Activated CD4-positive, alpha-beta T cell treated with anti-CD3 and anti-CD28 coated beads, Interleukin-2, Interleukin-6, amounts not matched to agents 100 ng/mL and 50 ng/mL, durations not matched to agents 16 hours and 8 hours (primary cell): ENCODE measurements at regions not wholly inside any gene's neighbourhood (a gene's known extent, or its start where the extent isn't known, plus 50 kb on each side); places are given as distances from the start of the nearest gene placed in this dataset.
"Not testable (repeated sequence)": the region's sequence is repeated elsewhere in the genome, so short reads cannot be mapped to it uniquely, and the experiment has no call there.

Source experiments
- DNase-seq: peaks from one replicate; pipeline ENCODE4 v3.0.0-alpha.2; 2020

- no peak for DNase-seq
These were observed 180.0 kb downstream of the SOX4 start for GRCh38 chr6:21773576-21773968.

- no peak for DNase-seq
These were observed 184.3 kb downstream of the SOX4 start for GRCh38 chr6:21777846-21778245.

GRCh38 chr6:21780141-21780540, 186.6 kb downstream of the SOX4 start:
- no peak for DNase-seq

- DNase-seq, result no peak
These were observed 187.1 kb downstream of the SOX4 start for GRCh38 chr6:21780679-21781078.

- DNase-seq, result no peak
These were observed 187.6 kb downstream of the SOX4 start for GRCh38 chr6:21781128-21781527.

GRCh38 chr6:21785164-21785563, 191.6 kb downstream of the SOX4 start:
- DNase-seq, result no peak

- no peak for DNase-seq
These were observed 197.5 kb downstream of the SOX4 start for GRCh38 chr6:21791056-21791455.

- DNase-seq, result no peak
These were observed 198.0 kb downstream of the SOX4 start for GRCh38 chr6:21791581-21791980.

GRCh38 chr6:21792177-21792576, 198.6 kb downstream of the SOX4 start:
- no peak for DNase-seq

- DNase-seq, result not testable (repeated sequence)
These were observed 203.4 kb downstream of the SOX4 start for GRCh38 chr6:21796979-21797378.

GRCh38 chr6:21798468-21798867, 204.9 kb downstream of the SOX4 start:
- DNase-seq, result no peak

- DNase-seq, result no peak
These were observed 206.8 kb downstream of the SOX4 start for GRCh38 chr6:21800330-21800729.

- DNase-seq, result no peak
These were observed 207.4 kb downstream of the SOX4 start for GRCh38 chr6:21800948-21801438.

- DNase-seq, result no peak
These were observed 208.1 kb downstream of the SOX4 start for GRCh38 chr6:21801446-21802174.

GRCh38 chr6:21802175-21802822, 208.7 kb downstream of the SOX4 start:
- no peak for DNase-seq

- no peak for DNase-seq
These were observed 211.5 kb downstream of the SOX4 start for GRCh38 chr6:21804941-21805610.

- no peak for DNase-seq
These were observed 213.9 kb downstream of the SOX4 start for GRCh38 chr6:21807299-21808044.

GRCh38 chr6:21808045-21808470, 214.5 kb downstream of the SOX4 start:
- no peak for DNase-seq

GRCh38 chr6:21808551-21809242, 215.1 kb downstream of the SOX4 start:
- DNase-seq, result no peak

- no peak for DNase-seq
These were observed 217.9 kb downstream of the SOX4 start for GRCh38 chr6:21811484-21811883.

GRCh38 chr6:21816231-21816630, 222.7 kb downstream of the SOX4 start:
- DNase-seq, result no peak

- no peak for DNase-seq
These were observed 226.9 kb downstream of the SOX4 start for GRCh38 chr6:21820442-21820841.

- no peak for DNase-seq
These were observed 229.8 kb downstream of the SOX4 start for GRCh38 chr6:21823371-21823770.
